CD4-positive, alpha-beta T cell (primary cell): ENCODE measurements at regions not wholly inside any gene's neighbourhood (a gene's known extent, or its start where the extent isn't known, plus 50 kb on each side); places are given as distances from the start of the nearest gene placed in this dataset.

Experiments
- ATAC-seq: fragments of 200-7000 bp; cut with Tn5 transposase; one replicate; pipeline ENCODE4 v1.10.0; 2022; ENCODE audit warnings: mild to moderate bottlenecking; ENCODE audit not compliant: poor library complexity
- CTCF ChIA-PET: fragments of 350-600 bp; sonication (Branson Sonifier 250); formaldehyde crosslinking; loops from one replicate; lab custom pipeline; 2021; ENCODE audit warnings: antibody characterized with exemption, inconsistent platforms; lab: Charles Lee
- POLR2A ChIA-PET: fragments of 350-600 bp; sonication (Branson Sonifier 250); formaldehyde crosslinking; loops from one replicate; lab custom pipeline; 2021; ENCODE audit warnings: antibody characterized with exemption, inconsistent platforms; lab: Charles Lee
- DNase-seq, 14 experiments: peaks; one replicate each; pipeline ENCODE4 v3.0.0-alpha.2; 2013 to 2020; ENCODE audit warnings: mixed read lengths in 2 of 14
- H3K27ac ChIP-seq, 2 donors: one replicate each; pipeline versions ENCODE4 v1.5.1 to v1.7.0; 2013; ENCODE audit warnings: low read length in 2 of 2, low read depth in 1 of 2, mild to moderate bottlenecking in 1 of 2
- H3K27me3 ChIP-seq, 2 experiments: 1 replicate in 1 of 2; 2 replicates in 1 of 2; pipeline versions ENCODE4 v1.6.1 to v1.7.0; 2013; ENCODE audit warnings: low read length in 2 of 2, control low read depth in 1 of 2, mild to moderate bottlenecking in 1 of 2, moderate library complexity in 1 of 2; ENCODE audit not compliant: insufficient read depth in 2 of 2, control insufficient read depth in 1 of 2
- H3K36me3 ChIP-seq: one replicate; pipeline ENCODE4 v1.6.1; 2013; ENCODE audit warnings: low read length, control low read depth; ENCODE audit not compliant: insufficient read depth
- H3K4me1 ChIP-seq: one replicate; pipeline ENCODE4 v1.6.1; 2013; ENCODE audit warnings: low read length, control low read depth; ENCODE audit not compliant: insufficient read depth
- H3K4me3 ChIP-seq: one replicate; pipeline ENCODE4 v1.5.1; 2013; ENCODE audit warnings: mild to moderate bottlenecking, low read length, moderate library complexity
- H3K9me3 ChIP-seq, 2 experiments: 1 replicate in 1 of 2; 2 replicates in 1 of 2; pipeline versions ENCODE4 v1.6.1 to v1.7.0; 2013; ENCODE audit warnings: low read length in 2 of 2, mild to moderate bottlenecking in 2 of 2, control low read depth in 1 of 2, moderate library complexity in 1 of 2; ENCODE audit not compliant: control insufficient read depth in 1 of 2, insufficient read depth in 1 of 2
- H3K27ac Mint-ChIP-seq: one replicate; pipeline ENCODE4 v1.8.0; 2020; ENCODE audit warnings: mixed read lengths
- H3K27me3 Mint-ChIP-seq: one replicate; pipeline ENCODE4 v1.8.0; 2021; ENCODE audit warnings: mixed read lengths
- H3K36me3 Mint-ChIP-seq: one replicate; pipeline ENCODE4 v1.8.0; 2021; ENCODE audit warnings: low read depth, mixed read lengths
- H3K4me1 Mint-ChIP-seq: one replicate; pipeline ENCODE4 v1.8.0; 2021; ENCODE audit warnings: low read depth, mixed read lengths
- H3K4me3 Mint-ChIP-seq: one replicate; pipeline ENCODE4 v1.8.0; 2020; ENCODE audit warnings: mild to moderate bottlenecking, mixed read lengths
- H3K9me3 Mint-ChIP-seq: one replicate; pipeline ENCODE4 v1.8.0; 2020; ENCODE audit warnings: mixed read lengths
- CTCF ChIP-seq: fragments of 200-600 bp; IDR thresholded peaks from one replicate; pipeline ENCODE4 v1.8.0; 2022; ENCODE audit warnings: antibody characterized with exemption, mild to moderate bottlenecking
- intact Hi-C, 2 experiments: fragments of 100-400 bp; cut with DNase I in 1 of 2; cut with micrococcal nuclease in 1 of 2; formaldehyde crosslinking; loops; one replicate each; pipeline versions ENCODE4 v1.15.1 to v1.9.0; 2023 to 2025; cut with DNase I, micrococcal nuclease

- H3K9me3 Mint-ChIP-seq, result no peaks in the 10 kb centered on the region
- H3K27me3 Mint-ChIP-seq, result peaks cover 69% of the 10 kb centered on the region
- ChIA-PET CTCF (no interaction called here), POLR2A (no interaction called here)
- Histone ChIP-seq H3K4me3 (no peak overlapping the region), H3K9me3 (no peaks in the 10 kb centered on the region), H3K27me3 (peaks cover 14 to 44% of the 10 kb centered on the region in 2 experiments), H3K27ac (no peak overlapping the region), H3K4me1 (peaks cover 5% of the 10 kb centered on the region), H3K36me3 (no peaks in the 10 kb centered on the region)
- H3K4me1 Mint-ChIP-seq, result peaks cover 8% of the 10 kb centered on the region
- DNase-seq (peak in 4 of 14 experiments; percentile 0 to 12 (median 10)), ATAC-seq (no peak)
- no peaks in the 10 kb centered on the region for H3K36me3 Mint-ChIP-seq
- intact Hi-C loops, result no loop called here
- H3K4me3 Mint-ChIP-seq, result no peak overlapping the region
- no peak overlapping the region for H3K27ac Mint-ChIP-seq
- no peak for TF ChIP-seq CTCF
Measured at GRCh38 chr10:21173802-21174714, 276.9 kb upstream of the NEBL start.

- no peak overlapping the region for H3K4me3 Mint-ChIP-seq
- Histone ChIP-seq H3K27ac (no peak overlapping the region), H3K36me3 (no peaks in the 10 kb centered on the region), H3K27me3 (peaks cover 14 to 44% of the 10 kb centered on the region in 2 experiments), H3K9me3 (no peaks in the 10 kb centered on the region), H3K4me1 (peaks cover 5% of the 10 kb centered on the region), H3K4me3 (no peak overlapping the region)
- H3K36me3 Mint-ChIP-seq, result no peaks in the 10 kb centered on the region
- POLR2A ChIA-PET, result no interaction called here
- TF ChIP-seq CTCF, result no peak
- CTCF ChIA-PET, result no interaction called here
- H3K27me3 Mint-ChIP-seq, result peaks cover 72% of the 10 kb centered on the region
- ATAC-seq, result no peak
- no peak overlapping the region for H3K27ac Mint-ChIP-seq
- intact Hi-C loops, result no loop called here
- H3K4me1 Mint-ChIP-seq, result peaks cover 8% of the 10 kb centered on the region
- DNase-seq, result no peak
- no peaks in the 10 kb centered on the region for H3K9me3 Mint-ChIP-seq
Measured at GRCh38 chr10:21172930-21173801, 276.1 kb upstream of the NEBL start.

- Mint-ChIP-seq H3K4me1 (peaks cover 8% of the 10 kb centered on the region), H3K4me3 (no peak overlapping the region), H3K27ac (no peak overlapping the region), H3K36me3 (no peaks in the 10 kb centered on the region), H3K27me3 (peaks cover 65% of the 10 kb centered on the region), H3K9me3 (no peaks in the 10 kb centered on the region)
- ChIA-PET POLR2A (no interaction called here), CTCF (no interaction called here)
- no peak overlapping the region for H3K27ac ChIP-seq
- H3K27me3 ChIP-seq, result peaks cover 14 to 44% of the 10 kb centered on the region in 2 experiments
- H3K9me3 ChIP-seq, result no peaks in the 10 kb centered on the region
- peaks cover 5% of the 10 kb centered on the region for H3K4me1 ChIP-seq
- no peak for TF ChIP-seq CTCF
- no peak for ATAC-seq
- no peak for DNase-seq
- no peaks in the 10 kb centered on the region for H3K36me3 ChIP-seq
- no peak overlapping the region for H3K4me3 ChIP-seq
- intact Hi-C loops, result no loop called here
Measured at GRCh38 chr10:21172542-21172929, 275.4 kb upstream of the NEBL start.
